Right lobe of liver (tissue), 4 donors: ENCODE measurements at regions not wholly inside any gene's neighbourhood (a gene's known extent, or its start where the extent isn't known, plus 50 kb on each side); places are given as distances from the start of the nearest gene placed in this dataset.
"Not testable (repeated sequence)": the region's sequence is repeated elsewhere in the genome, so short reads cannot be mapped to it uniquely, and the experiment has no call there.

Experiments used
- POLR2A ChIP-seq: fragments of 450-650 bp; IDR thresholded peaks from one replicate; pipeline ENCODE4 v1.6.1; 2017; ENCODE audit warnings: antibody characterized with exemption, mild to moderate bottlenecking
- TF ChIP-seq, protein P1 (sequence below), 4 donors: fragments of 200-600 bp in 3 of 4; fragments of 450-650 bp in 1 of 4; IDR thresholded peaks; one replicate each; pipeline versions ENCODE4 v1.5.1 to v1.8.0; 2016 to 2022; ENCODE audit warnings: antibody characterized with exemption in 4 of 4, mild to moderate bottlenecking in 2 of 4
- donor health status: DM: no; HTN: no; CAD: no.
- donor health status: DM: no; HTN: no; CAD: no.
- donor health status: DM: no; HTN: yes; CAD: no.

DNA sequence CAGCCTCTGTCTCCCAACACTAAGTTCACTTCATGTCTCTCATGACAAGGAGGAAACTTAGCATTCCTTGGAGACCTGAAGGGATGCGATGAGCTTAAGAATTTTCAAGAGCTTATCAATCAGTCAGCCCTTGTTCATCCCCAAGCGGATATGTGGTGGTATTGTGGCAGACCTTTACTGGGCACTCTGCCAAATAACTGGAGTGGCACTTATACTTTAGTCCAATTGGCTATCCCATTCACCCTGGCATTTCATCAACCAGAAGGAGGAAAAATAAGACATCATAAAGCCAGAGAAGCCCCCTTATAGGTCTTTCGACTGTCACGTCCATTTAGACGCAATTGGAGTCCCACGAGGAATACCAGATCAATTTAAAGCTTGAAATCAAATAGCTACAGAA lies 779.4 kb downstream of the FAM181B start:
- not testable (repeated sequence) for TF ChIP-seq POLR2A
- TF ChIP-seq, protein P1, sequence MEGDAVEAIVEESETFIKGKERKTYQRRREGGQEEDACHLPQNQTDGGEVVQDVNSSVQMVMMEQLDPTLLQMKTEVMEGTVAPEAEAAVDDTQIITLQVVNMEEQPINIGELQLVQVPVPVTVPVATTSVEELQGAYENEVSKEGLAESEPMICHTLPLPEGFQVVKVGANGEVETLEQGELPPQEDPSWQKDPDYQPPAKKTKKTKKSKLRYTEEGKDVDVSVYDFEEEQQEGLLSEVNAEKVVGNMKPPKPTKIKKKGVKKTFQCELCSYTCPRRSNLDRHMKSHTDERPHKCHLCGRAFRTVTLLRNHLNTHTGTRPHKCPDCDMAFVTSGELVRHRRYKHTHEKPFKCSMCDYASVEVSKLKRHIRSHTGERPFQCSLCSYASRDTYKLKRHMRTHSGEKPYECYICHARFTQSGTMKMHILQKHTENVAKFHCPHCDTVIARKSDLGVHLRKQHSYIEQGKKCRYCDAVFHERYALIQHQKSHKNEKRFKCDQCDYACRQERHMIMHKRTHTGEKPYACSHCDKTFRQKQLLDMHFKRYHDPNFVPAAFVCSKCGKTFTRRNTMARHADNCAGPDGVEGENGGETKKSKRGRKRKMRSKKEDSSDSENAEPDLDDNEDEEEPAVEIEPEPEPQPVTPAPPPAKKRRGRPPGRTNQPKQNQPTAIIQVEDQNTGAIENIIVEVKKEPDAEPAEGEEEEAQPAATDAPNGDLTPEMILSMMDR (IDR thresholded peaks at IDR 0.05): not testable (repeated sequence)
